H1 (cell line): ENCODE measurements at regions not wholly inside any gene's neighbourhood (a gene's known extent, or its start where the extent isn't known, plus 50 kb on each side); places are given as distances from the start of the nearest gene placed in this dataset.

ENCODE experiments used
- CTCF ChIA-PET: fragments of 300-600 bp; sonication (Branson Sonifier 250); formaldehyde crosslinking; loops from one replicate; lab custom pipeline; 2021; ENCODE audit not compliant: partially characterized antibody; lab: Charles Lee
- POLR2A ChIA-PET: fragments of 300-600 bp; sonication (Branson Sonifier 250); formaldehyde crosslinking; loops from one replicate; lab custom pipeline; 2021; ENCODE audit warnings: inconsistent platforms; ENCODE audit not compliant: partially characterized antibody; lab: Charles Lee
- DNase-seq, 2 experiments: peaks; one replicate each; pipeline versions ENCODE4 v3.0.0 to v3.0.0-alpha.2; 2010 to 2022; ENCODE audit warnings: low spot score in 2 of 2, low read depth in 1 of 2, mixed read lengths in 1 of 2
- FAIRE-seq: peaks from 2 replicates; lab custom pipeline; 2011; peaks lifted over from hg19 to GRCh38; lab: Jason Lieb, UNC
- H2AFZ ChIP-seq: 2 replicates; pipeline ENCODE4 v1.8.1; 2012; ENCODE audit warnings: low read length, inconsistent platforms
- H2AK5ac ChIP-seq: 2 replicates; pipeline ENCODE4 v1.6.1; 2013; ENCODE audit warnings: low read depth, low read length
- H2BK120ac ChIP-seq: replicated peaks from 2 replicates; pipeline ENCODE3; 2013; ENCODE audit warnings: low read depth, low read length, inconsistent platforms
- H2BK12ac ChIP-seq: 2 replicates; pipeline ENCODE4 v1.6.1; 2013; ENCODE audit warnings: low read depth, low read length
- H2BK15ac ChIP-seq: 2 replicates; pipeline ENCODE4 v1.6.1; 2013; ENCODE audit warnings: low read length
- H2BK20ac ChIP-seq: 2 replicates; pipeline ENCODE4 v1.6.1; 2013; ENCODE audit warnings: low read length
- H2BK5ac ChIP-seq: 2 replicates; pipeline ENCODE4 v1.6.1; 2013; ENCODE audit warnings: low read depth, low read length
- H3K14ac ChIP-seq: 2 replicates; pipeline ENCODE4 v1.6.1; 2013; ENCODE audit warnings: inconsistent platforms; ENCODE audit not compliant: insufficient read length
- H3K18ac ChIP-seq: 2 replicates; pipeline ENCODE4 v1.6.1; 2013; ENCODE audit warnings: low read length; ENCODE audit errors: extremely low read depth
- H3K23ac ChIP-seq: 2 replicates; pipeline ENCODE4 v1.6.1; 2013; ENCODE audit warnings: inconsistent platforms; ENCODE audit not compliant: insufficient read length
- H3K23me2 ChIP-seq: 2 replicates; pipeline ENCODE4 v1.6.1; 2013; ENCODE audit warnings: low read depth, low read length
- H3K27ac ChIP-seq: 2 replicates; pipeline ENCODE4 v1.6.1; 2011; ENCODE audit warnings: low read depth, low read length, inconsistent platforms
- H3K27me3 ChIP-seq, 4 experiments: replicated peaks in 1 of 4; 1 replicate in 1 of 4; 2 replicates in 3 of 4; pipeline versions ENCODE4 v1.6.1 to v1.8.1; 2011 to 2013; ENCODE audit warnings: low read length in 3 of 4, mild to moderate bottlenecking in 3 of 4, inconsistent platforms in 2 of 4, mixed read lengths in 2 of 4, moderate library complexity in 1 of 4; ENCODE audit not compliant: control insufficient read depth in 3 of 4, insufficient read depth in 3 of 4; ENCODE audit errors: extremely low read depth in 1 of 4
- H3K36me3 ChIP-seq, 4 experiments: 2 replicates each; pipeline versions ENCODE4 v1.6.1 to v1.8.1; 2011 to 2013; ENCODE audit warnings: mild to moderate bottlenecking in 4 of 4, low read length in 3 of 4, moderate library complexity in 2 of 4, control low read depth in 1 of 4, inconsistent platforms in 1 of 4; ENCODE audit not compliant: insufficient read depth in 4 of 4, control insufficient read depth in 2 of 4
- H3K4ac ChIP-seq: replicated peaks from 2 replicates; pipeline ENCODE3; 2013; ENCODE audit warnings: low read length, low read depth, mixed read lengths, inconsistent platforms; ENCODE audit not compliant: insufficient read length
- H3K4me1 ChIP-seq, 4 experiments: replicated peaks in 1 of 4; 1 replicate in 1 of 4; 2 replicates in 3 of 4; pipeline versions ENCODE4 v1.6.1 to v1.8.1; 2011 to 2013; ENCODE audit warnings: low read length in 3 of 4, inconsistent platforms in 2 of 4, mixed read lengths in 1 of 4; ENCODE audit not compliant: insufficient read depth in 4 of 4, control insufficient read depth in 3 of 4
- H3K4me2 ChIP-seq, 2 experiments: 2 replicates each; pipeline versions ENCODE4 v1.6.1 to v1.8.1; 2011 to 2013; ENCODE audit warnings: low read depth in 2 of 2, low read length in 2 of 2, control low read depth in 1 of 2, inconsistent platforms in 1 of 2, mild to moderate bottlenecking in 1 of 2; ENCODE audit not compliant: insufficient read depth in 1 of 2
- H3K4me3 ChIP-seq, 4 experiments: fragments of 200-600, 300-600 bp in 1 of 4; sonication (generic), shearing (Covaris generic), sonication (Bioruptor Twin) in 1 of 4; 2 replicates each; pipeline versions ENCODE4 v1.5.1 to v1.8.1; 2011 to 2016; ENCODE audit warnings: low read length in 4 of 4, low read depth in 3 of 4, control low read depth in 2 of 4, inconsistent platforms in 2 of 4, mild to moderate bottlenecking in 2 of 4, mixed read lengths in 1 of 4, moderate library complexity in 1 of 4; ENCODE audit not compliant: insufficient read depth in 2 of 4; ENCODE audit errors: extremely low read depth in 1 of 4
- H3K56ac ChIP-seq: replicated peaks from 2 replicates; pipeline ENCODE3; 2013; ENCODE audit warnings: low read depth, mild to moderate bottlenecking, mixed read lengths, low read length, inconsistent platforms; ENCODE audit not compliant: insufficient read length
- H3K79me1 ChIP-seq: 2 replicates; pipeline ENCODE4 v1.6.1; 2013; ENCODE audit warnings: low read depth, low read length, control low read depth
- H3K79me2 ChIP-seq, 2 experiments: 2 replicates each; pipeline versions ENCODE4 v1.6.1 to v1.8.1; 2012 to 2013; ENCODE audit warnings: low read length in 2 of 2, mild to moderate bottlenecking in 2 of 2, inconsistent platforms in 1 of 2; ENCODE audit not compliant: insufficient read depth in 2 of 2, control insufficient read depth in 1 of 2
- H3K9ac ChIP-seq, 4 experiments: replicated peaks in 1 of 4; 1 replicate in 1 of 4; 2 replicates in 3 of 4; pipeline versions ENCODE4 v1.6.1 to v1.8.1; 2011 to 2013; ENCODE audit warnings: low read depth in 3 of 4, low read length in 3 of 4, control low read depth in 2 of 4, mild to moderate bottlenecking in 2 of 4, moderate library complexity in 2 of 4, inconsistent platforms in 1 of 4; ENCODE audit errors: extremely low read depth in 1 of 4
- H3K9me3 ChIP-seq, 2 experiments: 2 replicates each; pipeline versions ENCODE4 v1.6.1 to v1.8.1; 2012 to 2013; ENCODE audit warnings: mild to moderate bottlenecking in 2 of 2, moderate library complexity in 2 of 2, control low read depth in 1 of 2, inconsistent platforms in 1 of 2, low read depth in 1 of 2, low read length in 1 of 2, mixed read lengths in 1 of 2; ENCODE audit not compliant: insufficient read depth in 2 of 2
- H4K20me1 ChIP-seq, 2 experiments: replicated peaks in 1 of 2; 2 replicates each; pipeline versions ENCODE3 to v1.8.1; 2011 to 2013; ENCODE audit warnings: inconsistent platforms in 2 of 2, low read length in 2 of 2, mild to moderate bottlenecking in 1 of 2; ENCODE audit not compliant: insufficient read depth in 2 of 2, control insufficient read depth in 1 of 2
- H4K5ac ChIP-seq: 2 replicates; pipeline ENCODE4 v1.6.1; 2013; ENCODE audit warnings: low read length, low read depth, mixed read lengths, inconsistent platforms; ENCODE audit not compliant: insufficient read length
- H4K8ac ChIP-seq: 2 replicates; pipeline ENCODE4 v1.8.0; 2013; ENCODE audit warnings: mild to moderate bottlenecking, moderate library complexity, low read length, inconsistent platforms; ENCODE audit not compliant: insufficient read depth; ENCODE audit errors: extremely low read depth
- H4K91ac ChIP-seq: replicated peaks from 2 replicates; pipeline ENCODE3; 2013; ENCODE audit warnings: low read length, mixed read lengths, inconsistent platforms; ENCODE audit not compliant: insufficient read length
- RAD21 ChIP-seq, 2 experiments: IDR thresholded peaks in 1 of 2; conservative IDR thresholded peaks in 1 of 2; 2 replicates each; pipeline ENCODE4 v1.6.1; 2011; ENCODE audit warnings: low read depth in 2 of 2, low read length in 2 of 2, improper control_type of control experiment in 1 of 2, inconsistent platforms in 1 of 2, mild to moderate bottlenecking in 1 of 2, moderate library complexity in 1 of 2
- RXRA ChIP-seq: IDR thresholded peaks from 2 replicates; pipeline ENCODE4 v1.6.1; 2011; ENCODE audit warnings: low read depth, mild to moderate bottlenecking, low read length, moderate library complexity; ENCODE audit not compliant: insufficient read depth
- SAP30 ChIP-seq: fragments of 300-600 bp; sonication (generic); IDR thresholded peaks from 2 replicates; pipeline ENCODE4 v1.7.1; 2012; ENCODE audit warnings: low read length, moderate library complexity, mild to moderate bottlenecking, inconsistent platforms; ENCODE audit not compliant: insufficient read depth, insufficient replicate concordance
- SIN3A ChIP-seq, 2 experiments: IDR thresholded peaks in 1 of 2; conservative IDR thresholded peaks in 1 of 2; 2 replicates each; pipeline ENCODE4 v1.6.1; 2011 to 2012; ENCODE audit warnings: low read length in 2 of 2, improper control_type of control experiment in 1 of 2, low read depth in 1 of 2, mild to moderate bottlenecking in 1 of 2
- SUZ12 ChIP-seq: fragments of 200-600 bp; sonication (generic); IDR thresholded peaks from 2 replicates; pipeline ENCODE4 v1.6.1; 2012; ENCODE audit warnings: mild to moderate bottlenecking, inconsistent platforms, low read length, moderate library complexity, mixed read lengths
- TCF12 ChIP-seq: IDR thresholded peaks from 2 replicates; pipeline ENCODE4 v1.6.1; 2011; ENCODE audit warnings: low read depth, mild to moderate bottlenecking, low read length
- WGBS, 2 experiments: shearing (Covaris generic) in 1 of 2; methylation state at CpG; one replicate each; pipeline versions ENCODE4 v1.1.6 to v1.1.7; 2013 to 2015; ENCODE audit warnings: low lambda C conversion rate in 2 of 2, mixed read lengths in 2 of 2, inconsistent platforms in 1 of 2, low coverage in 1 of 2, missing lambda C conversion rate in 1 of 2; ENCODE audit not compliant: insufficient replicate concordance in 2 of 2, insufficient coverage in 1 of 2, insufficient read length in 1 of 2; ENCODE audit errors: extremely low coverage in 1 of 2, missing lambda C conversion rate in 1 of 2; 5-methylcytosine and 5-hydroxymethylcytosine counted together

DNA sequence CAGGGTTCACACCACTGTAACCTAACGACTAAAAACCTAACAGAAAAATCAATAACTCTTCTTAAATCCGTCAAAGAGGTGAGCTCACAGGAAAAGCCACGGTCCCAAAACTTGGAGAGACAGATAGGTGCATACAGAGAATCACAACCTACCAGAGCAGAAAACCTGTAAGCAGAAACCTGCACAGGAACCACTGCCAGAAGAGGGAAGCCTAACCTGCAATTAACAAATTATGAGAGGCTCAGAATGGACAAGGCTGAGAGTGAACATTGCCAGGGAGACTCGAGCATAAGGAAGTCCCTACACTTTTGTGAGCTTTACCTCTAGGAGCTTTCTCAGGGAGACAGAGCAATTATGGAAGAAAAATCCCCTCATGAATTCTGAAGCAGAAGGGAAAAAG lies 156.2 kb upstream of the NETO1 start (continued):
- TF ChIP-seq RXRA: no peak
- TF ChIP-seq, all 59 proteins: peak for 0

GRCh38 chr18:73009691-73010090 lies 141.9 kb upstream of the NETO1 start:
- H2AFZ ChIP-seq: no peak overlapping the region
- 63% methylated on average over 4 of the region's 4 CpGs; no CpG with 5 or more reads in 1 of the 2 experiments for WGBS, 2 experiments
- no peak overlapping the region for H4K5ac ChIP-seq
- no peak overlapping the region for H3K9ac ChIP-seq
- H2BK12ac ChIP-seq: no peak overlapping the region
- no peak overlapping the region for H2BK15ac ChIP-seq
- no peak overlapping the region for H2BK5ac ChIP-seq
- no peak overlapping the region for H3K4me3 ChIP-seq
- H3K4ac ChIP-seq: no peak overlapping the region
- no peak for DNase-seq
- POLR2A ChIA-PET: no interaction called here
- no peak overlapping the region for H2AK5ac ChIP-seq
- H3K4me2 ChIP-seq: no peak overlapping the region
- H3K36me3 ChIP-seq: no peaks in the 10 kb centered on the region
- TF ChIP-seq RAD21 (IDR thresholded peaks at IDR 0.05 in 1 of 2, conservative IDR thresholded peaks at IDR 0.05 in 1 of 2; ENCODE audit: low read depth in 2 of 2, low read length in 2 of 2): no peak
- no peak for TF ChIP-seq TCF12
- TF ChIP-seq SUZ12: no peak
- TF ChIP-seq SAP30: no peak
- no peak for TF ChIP-seq SIN3A (conservative IDR thresholded peaks at IDR 0.05 in 1 of 2, IDR thresholded peaks at IDR 0.05 in 1 of 2; ENCODE audit: low read depth in 1 of 2, low read length in 2 of 2)
- TF ChIP-seq, all 59 proteins: peak for 0
- Histone ChIP-seq H3K23ac (no peak overlapping the region), H3K23me2 (no peaks in the 10 kb centered on the region), H3K4me1 (no peaks in the 10 kb centered on the region), H3K27ac (no peak overlapping the region), H3K27me3 (no peaks in the 10 kb centered on the region), H4K8ac (no peak overlapping the region), H2BK120ac (no peak overlapping the region), H4K20me1 (no peaks in the 10 kb centered on the region), H3K79me1 (no peaks in the 10 kb centered on the region), H2BK20ac (no peak overlapping the region), H3K56ac (no peak overlapping the region), H3K79me2 (no peaks in the 10 kb centered on the region), H3K14ac (no peak overlapping the region), H4K91ac (no peak overlapping the region), H3K18ac (no peak overlapping the region), H3K9me3 (no peaks in the 10 kb centered on the region)
- no peak for FAIRE-seq
- CTCF ChIA-PET: no interaction called here
